DMS 273 treated with DMSO at 0.1 percent for 48 hours (cell line): ENCODE measurements at regions not wholly inside any gene's neighbourhood (a gene's known extent, or its start where the extent isn't known, plus 50 kb on each side); places are given as distances from the start of the nearest gene placed in this dataset.
"Not testable (repeated sequence)": the region's sequence is repeated elsewhere in the genome, so short reads cannot be mapped to it uniquely, and the experiment has no call there.

Source experiments
- DNase-seq: peaks from one replicate; lab custom pipeline; 2025; lab: John Stamatoyannopoulos, UW

GRCh38 chr2:132220589-132220988 lies 58.8 kb upstream of the ANKRD30BL start:
- not testable (repeated sequence) for DNase-seq

DNA sequence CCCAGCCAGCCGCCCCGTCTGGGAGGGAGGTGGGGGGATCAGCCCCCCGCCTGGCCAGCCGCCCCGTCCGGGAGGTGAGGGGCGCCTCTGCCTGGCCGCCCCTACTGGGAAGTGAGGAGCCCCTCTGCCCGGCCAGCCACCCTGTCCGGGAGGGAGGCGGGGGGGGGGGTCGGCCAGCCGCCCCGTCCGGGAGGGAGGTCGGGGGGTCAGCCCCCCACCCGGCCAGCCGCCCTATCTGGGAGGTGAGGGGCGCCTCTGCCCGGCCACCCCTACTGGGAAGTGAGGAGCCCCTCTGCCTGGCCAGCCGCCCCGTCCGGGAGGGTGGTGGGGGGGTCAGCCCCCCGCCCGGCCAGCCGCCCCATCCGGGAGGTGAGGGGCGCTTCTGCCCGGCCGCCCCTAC lies 60.1 kb upstream of the ANKRD30BL start:
- DNase-seq: not testable (repeated sequence)

- no peak for DNase-seq
These were observed 90.6 kb upstream of the ANKRD30BL start for GRCh38 chr2:132252191-132252893.

GRCh38 chr2:132252894-132253264 lies 91.1 kb upstream of the ANKRD30BL start:
- no peak for DNase-seq

- no peak for DNase-seq
These were observed 91.9 kb upstream of the ANKRD30BL start for GRCh38 chr2:132253496-132254305.

- not testable (repeated sequence) for DNase-seq
These were observed 92.7 kb upstream of the ANKRD30BL start for GRCh38 chr2:132254306-132254919.

DNA sequence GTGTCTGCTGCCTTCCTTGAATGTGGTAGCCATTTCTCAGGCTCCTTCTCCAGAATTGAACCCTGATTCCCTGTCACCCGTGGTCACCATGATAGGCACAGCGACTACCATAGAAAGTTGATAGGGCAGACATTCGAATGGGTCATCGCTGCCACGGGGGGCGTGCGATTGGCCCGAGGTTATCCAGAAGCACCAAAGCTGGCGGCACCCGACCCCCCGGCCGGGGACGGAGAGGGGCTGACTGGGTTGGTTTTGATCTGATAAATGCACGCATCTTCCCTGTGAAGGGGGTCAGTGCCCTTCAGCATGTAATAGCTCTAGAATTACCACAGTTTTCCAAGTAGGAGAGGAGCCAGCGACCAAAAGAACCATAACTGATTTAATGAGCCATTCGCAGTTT lies 94.0 kb upstream of the ANKRD30BL start:
- no peak for DNase-seq

DNA sequence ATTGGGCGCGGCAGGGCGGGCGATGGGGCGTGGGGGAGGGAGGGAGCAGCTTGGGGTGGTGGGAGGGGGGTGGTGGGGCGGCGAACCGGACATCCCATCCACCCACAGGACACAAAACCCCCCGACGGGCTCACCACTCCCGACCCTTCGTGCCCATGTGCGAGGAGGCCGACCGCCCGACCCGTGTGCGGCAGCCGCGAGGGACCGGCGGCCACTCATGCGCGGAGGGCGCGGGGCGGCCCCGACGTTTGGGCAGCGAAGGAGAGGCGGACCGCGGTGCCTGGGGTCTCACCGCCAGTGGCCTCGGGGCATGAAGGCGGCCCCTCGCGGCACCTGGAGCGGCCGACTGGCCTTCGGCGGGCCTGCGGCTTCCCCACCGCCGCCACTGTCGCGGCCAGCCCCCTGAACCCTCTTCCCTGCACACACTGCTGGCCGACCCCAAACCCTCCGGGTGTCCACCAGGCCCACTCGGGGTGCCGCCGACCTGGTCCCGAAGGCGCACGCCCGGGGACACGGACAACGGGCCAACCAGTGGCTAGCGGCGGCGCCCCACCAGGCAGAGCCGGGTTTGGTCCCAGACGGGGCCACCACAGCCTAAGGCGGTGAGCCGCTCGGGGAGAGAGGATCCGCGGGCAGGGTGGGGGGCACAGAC lies 94.6 kb upstream of the ANKRD30BL start:
- DNase-seq: no peak

GRCh38 chr2:132256903-132257300 lies 95.2 kb upstream of the ANKRD30BL start:
- not testable (repeated sequence) for DNase-seq

- not testable (repeated sequence) for DNase-seq
These were observed 95.8 kb upstream of the ANKRD30BL start for GRCh38 chr2:132257301-132258171.

DNA sequence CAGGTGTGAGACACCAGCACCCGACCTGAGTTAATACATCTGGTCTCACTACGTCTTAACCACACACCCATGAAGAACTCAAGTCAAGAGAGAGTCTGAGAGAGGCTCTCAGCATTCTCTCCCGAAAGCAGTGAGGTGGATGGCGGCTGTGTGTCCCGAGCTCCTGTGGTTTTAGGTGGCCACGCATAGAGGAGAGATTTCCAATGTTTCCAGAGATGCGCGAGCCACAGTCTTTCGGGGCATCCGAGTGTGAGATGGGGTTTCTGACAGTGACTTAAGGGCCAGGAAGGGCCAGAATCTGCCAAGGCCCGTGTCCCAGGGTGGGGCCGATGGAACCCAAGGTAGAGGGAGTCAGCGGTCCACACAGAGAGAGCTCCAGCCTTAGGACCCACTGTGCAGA lies 97.5 kb upstream of the ANKRD30BL start:
- not testable (repeated sequence) for DNase-seq

DNA sequence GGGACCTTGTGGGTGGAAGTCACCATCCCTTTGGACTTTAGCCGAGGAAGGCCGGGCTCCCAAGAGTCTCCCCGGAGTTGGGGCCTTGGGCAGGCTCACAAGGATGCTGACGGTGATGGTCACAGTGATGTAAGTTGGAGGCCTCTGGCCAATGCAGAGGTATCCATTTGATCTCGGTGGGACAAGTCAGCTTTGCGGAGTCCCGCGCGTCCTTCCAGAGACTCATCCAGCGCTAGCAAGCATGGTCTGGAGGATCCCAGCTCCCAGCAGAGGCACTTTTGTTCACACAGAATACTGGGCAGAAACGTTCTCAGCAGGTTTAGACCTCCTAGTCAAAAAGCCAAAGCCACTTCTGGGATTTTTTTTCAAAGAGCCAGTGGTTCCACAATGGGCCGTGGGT lies 103.8 kb upstream of the ANKRD30BL start:
- DNase-seq: not testable (repeated sequence)

DNA sequence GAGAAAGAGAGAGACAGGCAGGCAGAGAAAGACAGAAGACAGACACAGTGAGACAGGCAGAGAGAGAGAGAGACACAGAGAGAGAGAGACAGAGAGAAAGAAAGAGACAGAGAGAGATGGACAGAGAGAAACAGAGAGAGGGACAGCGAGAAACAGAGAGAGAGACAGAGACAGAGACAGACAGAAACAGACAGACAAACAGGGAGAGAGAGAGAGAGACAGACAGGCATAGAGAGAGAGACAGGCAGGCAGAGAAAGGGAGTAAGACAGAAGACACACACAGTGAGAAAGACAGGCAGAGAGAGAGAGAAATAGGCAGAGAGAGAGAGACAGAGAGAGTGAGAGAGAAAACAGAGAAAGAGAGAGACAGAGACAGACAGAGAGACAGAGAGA lies 105.3 kb upstream of the ANKRD30BL start:
- no peak for DNase-seq

DNA sequence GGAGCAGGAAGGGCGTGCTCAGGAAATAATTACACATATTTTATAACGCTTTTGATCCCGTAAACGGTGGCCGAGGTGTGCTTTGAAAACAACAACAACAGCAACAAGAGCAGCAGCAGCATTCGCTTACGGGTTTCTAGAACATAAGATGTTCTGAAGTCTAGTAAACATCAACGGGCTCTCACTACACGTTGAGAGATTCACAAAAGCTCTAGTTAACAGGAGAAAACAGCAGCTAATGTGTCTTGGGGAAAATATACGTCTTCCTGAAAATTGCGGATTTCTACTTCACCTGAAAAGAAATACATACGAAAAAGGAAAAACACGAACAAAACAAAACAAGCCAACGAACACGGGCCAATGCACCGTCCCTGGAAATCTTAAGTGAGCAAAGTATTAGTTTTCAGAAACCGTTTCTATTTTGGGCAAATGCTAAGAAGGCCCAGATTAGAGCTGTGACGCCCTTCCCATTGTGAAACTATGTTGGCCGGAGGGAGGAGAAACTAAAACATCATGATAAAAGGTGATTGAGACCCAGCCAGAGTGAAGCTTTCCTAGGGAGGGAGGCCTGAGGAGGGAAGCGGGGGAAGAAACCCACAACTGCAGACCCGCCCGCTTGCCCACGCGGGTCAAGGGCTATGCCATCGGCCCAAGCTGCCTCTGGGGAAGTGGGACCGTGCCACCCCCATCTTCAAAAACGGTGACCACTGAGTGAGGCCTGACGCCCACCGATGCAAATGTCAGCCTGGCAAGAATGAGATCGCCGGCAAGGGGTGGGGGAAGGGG lies 105.9 kb upstream of the ANKRD30BL start:
- not testable (repeated sequence) for DNase-seq

DNA sequence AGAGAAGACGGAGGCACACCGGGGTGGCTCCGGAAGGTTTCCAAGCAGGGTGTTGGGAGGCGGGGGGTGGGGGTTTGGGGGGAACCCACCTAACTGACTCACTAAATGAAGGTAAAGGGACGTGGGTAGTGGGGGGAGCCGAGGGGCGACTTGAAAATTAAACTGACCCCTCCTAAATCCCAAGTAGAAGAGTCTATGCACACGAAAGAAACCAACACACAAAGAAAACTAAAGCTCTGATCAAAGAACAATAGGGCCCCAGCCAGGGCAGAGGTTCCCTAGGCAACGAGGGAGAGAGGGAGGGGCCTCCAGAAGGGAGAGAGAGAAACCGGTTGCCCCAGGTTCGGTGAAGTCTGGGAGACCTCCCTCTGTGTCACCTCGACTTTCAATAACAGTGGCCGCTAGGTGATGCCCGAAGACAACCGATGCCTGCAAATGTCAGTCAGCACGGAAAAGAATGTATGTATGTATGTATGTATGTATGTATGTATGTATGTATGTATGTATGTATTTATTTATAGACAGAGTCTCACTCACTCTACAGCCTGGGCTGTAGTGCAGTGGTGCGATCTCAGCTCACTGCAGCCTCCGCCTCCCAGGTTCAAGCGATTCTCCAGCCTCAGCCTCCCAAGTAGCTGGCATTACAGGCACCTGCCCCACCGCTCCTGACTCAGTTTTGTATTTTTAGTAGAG lies 106.7 kb upstream of the ANKRD30BL start:
- not testable (repeated sequence) for DNase-seq

DNA sequence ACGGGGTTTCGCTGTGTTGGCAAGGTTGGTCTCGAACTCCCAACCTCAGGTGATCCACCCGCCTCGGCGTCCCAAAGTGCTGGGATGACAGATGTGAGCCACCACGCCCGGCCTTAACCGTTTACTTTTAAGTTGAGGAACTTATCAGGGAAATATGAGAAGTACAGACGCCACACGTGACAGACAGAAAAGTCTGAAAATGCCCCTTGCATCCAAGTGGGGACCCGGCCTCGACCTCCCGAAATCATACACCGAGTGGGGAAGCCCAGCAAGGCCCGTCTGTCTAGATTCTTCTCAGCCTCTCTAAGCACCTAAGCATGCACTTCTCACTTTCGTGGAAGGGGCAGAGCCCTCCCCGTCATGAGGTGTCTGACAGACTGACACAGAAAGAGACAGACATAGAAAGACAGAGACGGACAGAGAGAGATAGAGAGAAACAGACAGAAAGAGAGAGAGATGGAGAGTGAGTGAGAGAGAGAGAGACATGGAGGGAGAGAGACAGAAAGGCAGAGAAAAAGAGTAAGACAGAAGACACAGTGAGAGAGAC lies 107.3 kb upstream of the ANKRD30BL start:
- DNase-seq: no peak

DNA sequence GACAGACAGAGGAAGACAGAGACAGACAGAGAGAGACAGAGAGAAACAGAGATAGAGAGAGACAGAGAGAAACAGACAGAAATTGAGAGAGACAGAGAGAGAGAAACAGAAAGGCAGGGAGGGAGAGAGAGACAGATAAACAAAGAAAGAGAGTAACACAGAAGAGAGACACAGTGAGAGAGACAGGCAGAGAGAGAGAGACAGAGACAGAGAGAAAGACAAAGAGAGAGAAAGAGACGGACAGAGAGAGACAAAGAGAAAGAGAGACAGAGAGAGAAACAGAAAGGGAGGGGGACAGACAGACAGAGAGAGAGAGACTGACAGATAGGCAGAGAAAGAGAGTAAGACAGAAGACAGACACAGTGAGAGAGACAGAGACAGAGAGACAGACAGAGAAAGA lies 108.5 kb upstream of the ANKRD30BL start:
- no peak for DNase-seq

DNA sequence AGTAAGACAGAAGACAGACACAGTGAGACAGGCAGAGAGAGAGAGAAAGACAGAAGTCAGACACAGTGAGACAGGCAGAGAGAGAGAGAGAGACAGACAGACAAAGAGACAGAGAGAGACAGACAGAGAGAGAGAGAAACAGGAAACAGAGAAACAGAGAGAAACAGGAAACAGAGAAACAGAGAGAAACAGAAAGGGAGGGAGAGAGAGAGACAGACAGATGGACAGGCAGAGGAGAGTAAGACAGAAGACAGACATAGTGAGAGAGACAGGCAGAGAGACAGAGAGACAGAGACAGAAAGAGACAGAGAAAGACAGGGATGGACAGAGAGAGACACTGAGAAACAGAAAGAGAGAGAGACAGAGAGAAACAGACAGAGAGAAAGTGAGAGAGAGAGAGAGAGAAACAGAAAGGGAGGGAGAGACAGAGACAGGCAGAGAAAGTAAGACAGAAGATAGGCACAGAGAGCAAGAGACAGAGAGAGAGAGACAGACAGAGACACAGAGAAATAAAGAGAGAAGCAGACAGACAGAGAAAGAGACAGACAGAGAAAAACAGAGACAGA lies 109.3 kb upstream of the ANKRD30BL start:
- DNase-seq: no peak

DNA sequence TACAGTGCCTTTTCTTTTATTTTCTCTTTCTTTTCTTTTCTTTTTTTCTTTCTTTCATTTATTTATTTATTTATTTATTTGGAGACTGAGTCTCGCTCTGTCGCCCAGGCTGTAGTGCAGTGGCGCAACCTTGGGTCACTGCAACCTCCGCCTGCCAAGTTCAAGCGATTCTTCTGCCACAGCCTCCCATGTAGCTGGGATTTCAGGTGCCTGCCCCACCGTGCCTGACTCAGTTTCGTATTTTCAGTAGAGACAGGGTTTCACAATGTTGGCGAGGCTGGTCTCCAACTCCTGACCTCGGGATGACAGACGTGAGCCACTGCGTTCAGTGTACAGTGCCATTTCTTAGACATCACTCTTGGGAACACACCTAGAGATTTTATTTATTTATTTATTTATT lies 110.0 kb upstream of the ANKRD30BL start:
- DNase-seq: not testable (repeated sequence)
